ENCODE measurements at regions not wholly inside any gene's neighbourhood (a gene's known extent, or its start where the extent isn't known, plus 50 kb on each side); places are given as distances from the start of the nearest gene placed in this dataset.

GRCh38 chr5:17440766-17441165 is 57.3 kb upstream of the TAF11L2 start:
- Histone ChIP-seq H3K9me3 (no peaks in the 10 kb centered on the region), H3K4me3 (no peak overlapping the region), H3K36me3 (no peaks in the 10 kb centered on the region), H3K27me3 (no peaks in the 10 kb centered on the region), H3K27ac (no peak overlapping the region), H3K4me1 (ENCODE audit: insufficient read depth) (no peaks in the 10 kb centered on the region)
- TF ChIP-seq CTCF (IDR thresholded peaks at IDR 0.05) (no peak), EP300 (IDR thresholded peaks at IDR 0.05) (no peak), POLR2A (IDR thresholded peaks at IDR 0.05) (no peak)
- intact Hi-C loops (cut with DNase I), result no loop called here
- no peak for DNase-seq

DNA sequence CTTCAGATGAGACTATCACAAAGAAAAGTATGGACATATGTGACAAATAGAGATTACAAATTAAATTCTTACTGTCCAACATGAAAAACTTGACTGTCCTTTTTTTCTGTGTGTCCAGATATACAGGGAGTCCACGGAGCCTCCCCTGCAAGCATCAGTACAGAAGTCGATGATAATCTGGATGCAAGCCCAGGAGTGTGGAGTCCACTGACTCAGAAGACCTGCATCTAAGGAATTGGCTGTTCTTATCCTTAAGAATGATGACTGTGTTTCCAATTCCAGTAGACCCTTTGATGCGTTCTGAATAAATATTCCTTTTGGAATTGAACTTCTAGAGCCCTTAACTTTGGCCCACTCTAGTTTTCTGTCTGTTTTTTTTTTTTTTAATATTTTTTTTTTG is 56.7 kb upstream of the TAF11L2 start:
- no peaks in the 10 kb centered on the region for H3K4me1 ChIP-seq (ENCODE audit: insufficient read depth)
- no peak for DNase-seq
- no peak overlapping the region for H3K4me3 ChIP-seq
- H3K9me3 ChIP-seq, result no peaks in the 10 kb centered on the region
- no peak overlapping the region for H3K27ac ChIP-seq
- H3K36me3 ChIP-seq, result no peaks in the 10 kb centered on the region
- 18 to 31% (median 22%) methylated on average over 3 of the region's 3 CpGs for WGBS, 3 donors
- no peaks in the 10 kb centered on the region for H3K27me3 ChIP-seq
- intact Hi-C loops (cut with DNase I), result no loop called here
- TF ChIP-seq EP300 (IDR thresholded peaks at IDR 0.05) (no peak), POLR2A (IDR thresholded peaks at IDR 0.05) (no peak), CTCF (IDR thresholded peaks at IDR 0.05) (no peak)

DNA sequence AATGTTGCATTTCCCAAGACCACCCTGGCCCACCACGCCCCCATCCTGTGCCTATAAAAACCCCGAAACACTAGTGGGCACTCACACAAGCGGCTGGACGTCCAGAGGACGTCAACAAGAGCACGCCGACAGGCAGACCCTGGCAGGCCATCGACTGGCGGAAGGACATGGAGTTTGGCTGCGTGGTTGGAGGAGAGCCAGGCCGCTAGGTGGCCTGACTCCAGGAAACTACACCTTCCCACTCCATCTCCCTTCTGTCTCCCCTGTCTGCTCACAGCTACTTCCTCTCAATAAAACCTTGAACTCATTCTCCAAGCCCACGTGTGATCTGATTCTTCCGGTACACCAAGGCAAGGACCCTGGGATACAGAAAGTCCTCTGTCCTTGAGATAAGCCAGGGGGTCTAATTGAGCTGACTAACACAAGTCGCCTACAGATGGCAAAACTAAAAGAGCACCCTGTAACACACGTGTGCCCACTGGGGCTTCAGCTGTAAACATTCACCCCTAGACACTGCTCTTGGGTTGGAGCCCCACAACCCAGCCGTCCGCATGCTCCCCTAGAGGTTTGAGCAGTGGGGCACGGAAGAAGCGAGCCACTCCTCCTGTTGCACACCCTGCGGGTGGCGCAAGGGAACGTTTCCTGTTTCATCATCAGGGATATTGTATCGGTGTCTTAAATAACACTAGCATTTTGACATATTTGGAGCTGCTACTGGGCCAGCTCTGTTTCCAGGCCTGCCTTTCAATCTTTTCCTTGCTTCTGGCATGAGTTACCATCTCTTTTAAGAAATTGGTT is 54.5 kb upstream of the TAF11L2 start:
- Histone ChIP-seq H3K27ac (no peak overlapping the region), H3K27me3 (no peaks in the 10 kb centered on the region), H3K4me1 (ENCODE audit: insufficient read depth) (no peaks in the 10 kb centered on the region), H3K4me3 (no peak overlapping the region), H3K9me3 (no peaks in the 10 kb centered on the region), H3K36me3 (no peaks in the 10 kb centered on the region)
- TF ChIP-seq EP300 (IDR thresholded peaks at IDR 0.05) (no peak), POLR2A (IDR thresholded peaks at IDR 0.05) (no peak), CTCF (IDR thresholded peaks at IDR 0.05) (no peak)
- WGBS, 3 donors, result 89 to 93% (median 91%) methylated on average over 23 of the region's 23 CpGs
- intact Hi-C loops (cut with DNase I), result no loop called here
- no peak for DNase-seq

GRCh38 chr5:17444496-17444895 is 53.5 kb upstream of the TAF11L2 start:
- WGBS, 3 donors, result 85 to 95% (median 86%) methylated on average over 1 of the region's 1 CpG
- intact Hi-C loops (cut with DNase I), result no loop called here
- no peak overlapping the region for H3K4me3 ChIP-seq
- H3K9me3 ChIP-seq, result no peaks in the 10 kb centered on the region
- no peaks in the 10 kb centered on the region for H3K36me3 ChIP-seq
- no peak for TF ChIP-seq CTCF (IDR thresholded peaks at IDR 0.05)
- TF ChIP-seq POLR2A (IDR thresholded peaks at IDR 0.05), result no peak
- no peak for TF ChIP-seq EP300 (IDR thresholded peaks at IDR 0.05)
- no peak for DNase-seq
- no peak overlapping the region for H3K27ac ChIP-seq
- H3K27me3 ChIP-seq, result no peaks in the 10 kb centered on the region
- no peaks in the 10 kb centered on the region for H3K4me1 ChIP-seq (ENCODE audit: insufficient read depth)

All from ovary (tissue), 7 donors.